ENCODE measurements at regions not wholly inside any gene's neighbourhood (a gene's known extent, or its start where the extent isn't known, plus 50 kb on each side); places are given as distances from the start of the nearest gene placed in this dataset.

- no peak overlapping the region for H2AFZ ChIP-seq
- H3K4me1 Mint-ChIP-seq, result peaks cover 10% of the 10 kb centered on the region; the same call in 2 of the 3 replicates
- no peaks in the 10 kb centered on the region for H3F3A ChIP-seq (replicated peaks; ENCODE audit: low read depth)
- H3K27me3 ChIP-seq (ENCODE audit: insufficient read depth), result no peaks in the 10 kb centered on the region
- TF ChIP-seq EZH2 (IDR thresholded peaks at IDR 0.05; ENCODE audit: low read depth, unreplicated experiment) (no peak), ZNF462 (CRISPR knock-in tag; IDR thresholded peaks at IDR 0.05) (no peak), NANOG (IDR thresholded peaks at IDR 0.05; ENCODE audit: borderline replicate concordance) (no peak)
- no peak overlapping the region for H3K4me3 ChIP-seq
- peaks cover 5% of the 10 kb centered on the region; the same call in 1 of the 2 replicates for H3K4me1 ChIP-seq (ENCODE audit: insufficient read depth)
- ATAC-seq (no peak), DNase-seq (ENCODE audit: low spot score) (no peak)
- no peaks in the 10 kb centered on the region; the same call in 2 of the 3 replicates for H3K9me3 Mint-ChIP-seq
- H3K9me2 ChIP-seq (ENCODE audit: insufficient read depth), result 0 out of 2 replicates have a peak, but pooled peaks cover 3% of the 10 kb centered on the region
- no peak overlapping the region for H3K27ac Mint-ChIP-seq
- peaks cover 2% of the 10 kb centered on the region for H3K27me3 Mint-ChIP-seq (ENCODE audit: insufficient read depth, low read depth, poor library complexity)
- no peak overlapping the region for H3K4me2 ChIP-seq
- no peaks in the 10 kb centered on the region for H4K20me1 ChIP-seq (replicated peaks; ENCODE audit: insufficient read depth)
- no peak overlapping the region for H3K4me3 Mint-ChIP-seq
- H3K27ac ChIP-seq (ENCODE audit: low read depth), result no peak overlapping the region
- H3K79me2 ChIP-seq (replicated peaks; ENCODE audit: insufficient read depth), result no peaks in the 10 kb centered on the region
- H3K36me3 Mint-ChIP-seq (ENCODE audit: low read depth), result no peaks in the 10 kb centered on the region
- no peaks in the 10 kb centered on the region for H3K36me3 ChIP-seq (ENCODE audit: insufficient read depth)
Measured at GRCh38 chr7:46201961-46202360, 280.9 kb upstream of the IGFBP3 start.

GRCh38 chr7:46198701-46199100, 277.6 kb upstream of the IGFBP3 start:
- peaks cover 2% of the 10 kb centered on the region; the same call in 2 of the 3 replicates for H3K9me3 Mint-ChIP-seq
- H3K36me3 Mint-ChIP-seq (ENCODE audit: low read depth), result no peaks in the 10 kb centered on the region
- H3K27ac Mint-ChIP-seq, result no peak overlapping the region
- DNase-seq (ENCODE audit: low spot score) (no peak), ATAC-seq (no peak)
- H2AFZ ChIP-seq, result no peak overlapping the region
- H3K27me3 ChIP-seq (ENCODE audit: insufficient read depth), result no peaks in the 10 kb centered on the region
- H3K4me3 Mint-ChIP-seq, result no peak overlapping the region
- H3K4me3 ChIP-seq, result no peak overlapping the region
- H3K27ac ChIP-seq (ENCODE audit: low read depth), result no peak overlapping the region
- no peaks in the 10 kb centered on the region for H3K36me3 ChIP-seq (ENCODE audit: insufficient read depth)
- no peaks in the 10 kb centered on the region for H4K20me1 ChIP-seq (replicated peaks; ENCODE audit: insufficient read depth)
- H3F3A ChIP-seq (replicated peaks; ENCODE audit: low read depth), result no peaks in the 10 kb centered on the region
- H3K4me2 ChIP-seq, result no peak overlapping the region
- H3K27me3 Mint-ChIP-seq (ENCODE audit: insufficient read depth, low read depth, poor library complexity), result peaks cover 2% of the 10 kb centered on the region
- H3K4me1 ChIP-seq (ENCODE audit: insufficient read depth), result peaks cover 5% of the 10 kb centered on the region; the same call in 1 of the 2 replicates
- no peaks in the 10 kb centered on the region for H3K79me2 ChIP-seq (replicated peaks; ENCODE audit: insufficient read depth)
- H3K9me2 ChIP-seq (ENCODE audit: insufficient read depth), result peaks cover 7% of the 10 kb centered on the region
- peaks cover 7% of the 10 kb centered on the region; the same call in 1 of the 3 replicates for H3K4me1 Mint-ChIP-seq
- TF ChIP-seq CTCF (conservative IDR thresholded peaks at IDR 0.05; ENCODE audit: low read depth in 2 of 2) (no peak), ZNF114 (CRISPR knock-in tag; IDR thresholded peaks at IDR 0.05) (no peak), EZH2phosphoT487 (IDR thresholded peaks at IDR 0.05; ENCODE audit: unreplicated experiment) (no peak), ZNF331 (CRISPR knock-in tag; IDR thresholded peaks at IDR 0.05; ENCODE audit: low read depth) (no peak), POLR2AphosphoS5 (IDR thresholded peaks at IDR 0.05; ENCODE audit: low read depth) (no peak), EZH2 (IDR thresholded peaks at IDR 0.05; ENCODE audit: low read depth, unreplicated experiment) (no peak)
- TF ChIP-seq, protein P1, sequence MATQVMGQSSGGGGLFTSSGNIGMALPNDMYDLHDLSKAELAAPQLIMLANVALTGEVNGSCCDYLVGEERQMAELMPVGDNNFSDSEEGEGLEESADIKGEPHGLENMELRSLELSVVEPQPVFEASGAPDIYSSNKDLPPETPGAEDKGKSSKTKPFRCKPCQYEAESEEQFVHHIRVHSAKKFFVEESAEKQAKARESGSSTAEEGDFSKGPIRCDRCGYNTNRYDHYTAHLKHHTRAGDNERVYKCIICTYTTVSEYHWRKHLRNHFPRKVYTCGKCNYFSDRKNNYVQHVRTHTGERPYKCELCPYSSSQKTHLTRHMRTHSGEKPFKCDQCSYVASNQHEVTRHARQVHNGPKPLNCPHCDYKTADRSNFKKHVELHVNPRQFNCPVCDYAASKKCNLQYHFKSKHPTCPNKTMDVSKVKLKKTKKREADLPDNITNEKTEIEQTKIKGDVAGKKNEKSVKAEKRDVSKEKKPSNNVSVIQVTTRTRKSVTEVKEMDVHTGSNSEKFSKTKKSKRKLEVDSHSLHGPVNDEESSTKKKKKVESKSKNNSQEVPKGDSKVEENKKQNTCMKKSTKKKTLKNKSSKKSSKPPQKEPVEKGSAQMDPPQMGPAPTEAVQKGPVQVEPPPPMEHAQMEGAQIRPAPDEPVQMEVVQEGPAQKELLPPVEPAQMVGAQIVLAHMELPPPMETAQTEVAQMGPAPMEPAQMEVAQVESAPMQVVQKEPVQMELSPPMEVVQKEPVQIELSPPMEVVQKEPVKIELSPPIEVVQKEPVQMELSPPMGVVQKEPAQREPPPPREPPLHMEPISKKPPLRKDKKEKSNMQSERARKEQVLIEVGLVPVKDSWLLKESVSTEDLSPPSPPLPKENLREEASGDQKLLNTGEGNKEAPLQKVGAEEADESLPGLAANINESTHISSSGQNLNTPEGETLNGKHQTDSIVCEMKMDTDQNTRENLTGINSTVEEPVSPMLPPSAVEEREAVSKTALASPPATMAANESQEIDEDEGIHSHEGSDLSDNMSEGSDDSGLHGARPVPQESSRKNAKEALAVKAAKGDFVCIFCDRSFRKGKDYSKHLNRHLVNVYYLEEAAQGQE (IDR thresholded peaks at IDR 0.05; ENCODE audit: unreplicated experiment), result no peak
